HUDEP-2 (cell line): ENCODE measurements at regions not wholly inside any gene's neighbourhood (a gene's known extent, or its start where the extent isn't known, plus 50 kb on each side); places are given as distances from the start of the nearest gene placed in this dataset.

Source experiments
- DNase-seq, 76 experiments: peaks; one replicate each; lab custom pipeline; 2025; ENCODE audit not compliant: unreplicated experiment in 76 of 76; lab: John Stamatoyannopoulos, UW

- DNase-seq: no peak
Observed at GRCh38 chr7:145005601-145006000, 169.7 kb upstream of the TPK1 start.

- no peak for DNase-seq
Observed at GRCh38 chr7:144997512-144997911, 161.7 kb upstream of the TPK1 start.

GRCh38 chr7:144995495-144995894 is 159.6 kb upstream of the TPK1 start:
- no peak for DNase-seq

GRCh38 chr7:144991041-144991440 is 155.2 kb upstream of the TPK1 start:
- DNase-seq: no peak

GRCh38 chr7:144987686-144988085 is 151.8 kb upstream of the TPK1 start:
- DNase-seq: no peak

- no peak for DNase-seq
Observed at GRCh38 chr7:144982133-144982532, 146.3 kb upstream of the TPK1 start.

- no peak for DNase-seq
Observed at GRCh38 chr7:144975882-144976281, 140.0 kb upstream of the TPK1 start.

- no peak for DNase-seq
Observed at GRCh38 chr7:144969787-144970186, 133.9 kb upstream of the TPK1 start.

DNA sequence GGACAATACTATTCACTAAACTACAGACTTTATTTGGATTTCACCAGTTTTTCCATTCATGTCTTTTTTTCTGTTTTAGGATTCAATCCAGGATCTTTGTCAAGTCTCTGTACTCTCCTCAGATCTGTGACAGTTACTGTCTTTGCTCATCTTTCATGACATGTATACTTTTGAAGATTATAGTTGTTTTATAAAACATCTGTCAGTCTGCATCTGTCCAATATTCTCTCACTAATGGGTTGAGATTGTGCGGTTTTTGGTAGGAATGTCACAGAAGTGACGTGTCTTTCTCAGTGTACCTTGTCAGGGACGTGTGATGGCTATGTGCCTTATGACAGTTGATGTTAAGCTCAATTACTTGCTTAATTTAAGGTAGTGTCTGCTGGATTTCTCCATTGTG is 124.9 kb upstream of the TPK1 start:
- DNase-seq: no peak

GRCh38 chr7:144957998-144958397 is 122.1 kb upstream of the TPK1 start:
- DNase-seq: no peak

DNA sequence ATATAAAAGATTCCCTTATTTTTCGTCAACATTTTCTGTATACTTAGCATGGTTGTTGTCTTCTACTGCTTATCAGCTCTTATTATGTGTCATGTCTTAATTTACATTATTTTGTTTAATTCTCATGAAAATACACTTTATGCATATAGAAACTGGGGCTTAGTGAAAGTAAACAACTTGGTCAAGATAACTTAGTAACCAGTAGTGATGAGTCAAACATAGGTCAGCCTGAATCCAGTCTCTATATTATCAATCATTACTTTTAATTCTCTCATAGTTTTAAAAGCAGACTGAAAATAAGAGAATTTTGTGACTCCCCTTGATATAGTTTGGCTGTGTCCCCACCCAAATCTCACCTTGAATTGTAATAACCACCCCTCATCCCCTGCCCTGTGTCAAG is 119.6 kb upstream of the TPK1 start:
- no peak for DNase-seq

- DNase-seq: no peak
Observed at GRCh38 chr7:144941127-144941526, 105.3 kb upstream of the TPK1 start.

GRCh38 chr7:144937199-144937598 is 101.3 kb upstream of the TPK1 start:
- DNase-seq: no peak

GRCh38 chr7:144936314-144936713 is 100.5 kb upstream of the TPK1 start:
- DNase-seq: no peak

DNA sequence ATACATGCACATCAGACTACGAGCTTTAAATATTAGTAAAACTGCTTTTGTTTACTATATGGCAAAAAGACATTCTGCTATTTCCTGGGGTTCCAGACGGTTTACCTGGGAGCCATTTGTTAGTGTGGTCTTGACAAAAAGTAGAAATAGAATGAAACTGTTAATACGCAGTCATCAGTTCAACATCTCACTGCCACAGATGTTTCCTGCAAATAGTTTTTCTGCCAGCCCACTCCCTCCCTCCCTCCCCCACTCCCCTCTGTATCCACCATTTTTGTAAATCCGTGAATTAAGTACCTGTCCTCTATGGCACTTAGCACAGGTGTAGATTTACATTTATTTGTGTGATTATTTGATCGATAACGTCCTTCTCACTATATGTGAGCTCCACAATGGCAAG is 74.6 kb upstream of the TPK1 start:
- no peak for DNase-seq

GRCh38 chr7:144908943-144909556 is 73.2 kb upstream of the TPK1 start:
- no peak for DNase-seq

DNA sequence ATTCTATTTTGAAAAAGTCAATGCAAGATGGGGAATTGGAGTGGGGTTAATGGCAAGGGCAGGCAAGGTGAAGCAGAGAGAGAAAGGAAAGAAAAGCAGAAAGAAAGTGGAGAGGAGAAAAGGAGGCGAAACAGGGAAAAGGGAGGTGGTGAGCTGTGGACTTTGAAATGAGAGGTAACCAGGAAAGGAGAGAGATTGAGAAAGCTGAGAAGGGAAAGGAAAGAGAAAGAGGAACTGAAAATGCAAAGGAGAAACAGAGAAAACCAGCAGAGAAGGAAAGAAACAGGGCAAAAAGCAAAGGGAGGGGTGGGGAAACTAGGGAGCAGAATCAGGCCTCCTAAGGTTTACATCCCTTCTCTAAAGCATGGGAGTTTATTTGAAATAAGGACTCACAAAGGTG is 72.5 kb upstream of the TPK1 start:
- no peak for DNase-seq

DNA sequence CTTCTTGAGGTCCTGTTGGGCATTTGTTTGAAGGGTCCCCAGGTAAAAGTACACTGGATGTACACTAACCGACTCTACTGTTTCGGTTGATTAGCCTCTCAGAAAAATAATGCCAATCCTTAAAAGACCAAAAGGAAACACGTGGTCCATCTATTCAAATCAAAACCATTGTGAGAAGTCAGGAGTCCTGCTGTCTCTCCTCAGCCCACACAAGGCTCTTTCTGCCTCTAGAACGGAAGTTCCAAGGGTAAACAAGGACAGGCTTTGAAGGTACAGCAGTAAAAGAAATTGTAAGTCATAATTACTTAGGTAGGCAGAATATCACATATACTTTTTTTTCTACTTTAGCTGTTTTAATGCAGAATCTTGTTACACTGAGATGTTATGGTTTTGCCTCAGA is 71.7 kb upstream of the TPK1 start:
- no peak for DNase-seq

DNA sequence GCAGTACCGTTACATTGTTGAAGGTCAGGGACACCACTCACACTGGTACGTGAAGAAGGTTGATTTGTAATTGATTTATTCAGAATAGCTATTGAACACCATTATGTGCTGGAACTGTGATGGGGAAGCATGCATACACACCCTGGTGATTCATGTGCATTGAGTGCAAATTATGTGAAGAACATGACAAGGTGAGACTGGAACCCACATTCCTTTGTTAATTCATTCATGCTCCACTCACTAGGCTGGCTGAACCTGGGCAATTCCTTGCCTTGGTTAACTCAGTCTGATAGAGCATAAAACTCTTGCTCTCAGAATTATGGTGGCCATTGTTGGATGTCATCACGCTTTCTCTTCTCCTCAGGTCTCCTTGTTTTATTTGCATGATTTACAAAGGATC is 67.3 kb upstream of the TPK1 start:
- DNase-seq: no peak

DNA sequence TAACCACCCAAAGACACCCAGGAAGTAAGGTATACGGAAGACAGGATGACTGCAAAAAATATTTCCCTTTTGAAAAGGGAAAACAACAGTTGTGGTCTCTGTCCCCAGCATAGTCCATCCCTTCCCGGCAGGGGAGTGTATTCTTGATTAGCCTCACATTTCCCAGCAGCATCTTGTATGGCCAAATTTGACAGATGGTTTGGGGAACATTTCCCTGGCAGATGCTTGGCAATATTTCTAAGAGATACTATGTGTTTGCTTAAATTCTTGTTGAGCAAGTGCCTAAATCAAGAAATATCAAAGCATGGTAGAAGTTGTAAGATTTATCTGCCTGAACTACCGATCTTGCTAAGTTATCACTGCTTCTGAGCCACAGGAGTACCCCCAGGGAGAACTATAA is 56.9 kb upstream of the TPK1 start:
- no peak for DNase-seq
